ENCODE measurements at regions not wholly inside any gene's neighbourhood (a gene's known extent, or its start where the extent isn't known, plus 50 kb on each side); places are given as distances from the start of the nearest gene placed in this dataset.

DNA sequence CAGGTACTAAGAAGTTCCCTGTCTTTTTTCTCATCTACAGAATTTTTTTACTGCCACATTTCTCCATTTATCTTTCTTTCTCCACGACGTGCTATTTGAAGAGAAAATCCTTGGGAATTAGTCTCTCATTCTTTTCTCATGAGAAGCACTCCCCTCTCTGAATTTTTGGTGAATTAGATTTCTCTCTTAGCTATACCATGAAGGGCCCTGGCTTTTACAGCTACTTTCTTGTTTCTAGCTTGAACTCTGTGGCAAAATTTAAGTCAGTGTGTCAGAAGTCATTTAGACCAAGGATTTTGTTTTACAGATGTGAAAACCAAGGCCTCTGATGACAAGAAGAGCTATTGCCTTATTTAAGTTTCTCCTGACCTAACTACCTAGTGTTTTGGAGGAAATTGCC, 213.1 kb downstream of the AEBP2 start (continued):
- TF ChIP-seq, protein P1, sequence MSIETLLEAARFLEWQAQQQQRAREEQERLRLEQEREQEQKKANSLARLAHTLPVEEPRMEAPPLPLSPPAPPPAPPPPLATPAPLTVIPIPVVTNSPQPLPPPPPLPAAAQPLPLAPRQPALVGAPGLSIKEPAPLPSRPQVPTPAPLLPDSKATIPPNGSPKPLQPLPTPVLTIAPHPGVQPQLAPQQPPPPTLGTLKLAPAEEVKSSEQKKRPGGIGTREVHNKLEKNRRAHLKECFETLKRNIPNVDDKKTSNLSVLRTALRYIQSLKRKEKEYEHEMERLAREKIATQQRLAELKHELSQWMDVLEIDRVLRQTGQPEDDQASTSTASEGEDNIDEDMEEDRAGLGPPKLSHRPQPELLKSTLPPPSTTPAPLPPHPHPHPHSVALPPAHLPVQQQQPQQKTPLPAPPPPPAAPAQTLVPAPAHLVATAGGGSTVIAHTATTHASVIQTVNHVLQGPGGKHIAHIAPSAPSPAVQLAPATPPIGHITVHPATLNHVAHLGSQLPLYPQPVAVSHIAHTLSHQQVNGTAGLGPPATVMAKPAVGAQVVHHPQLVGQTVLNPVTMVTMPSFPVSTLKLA (conservative IDR thresholded peaks at IDR 0.05), result no peak
- TF ChIP-seq, protein P2, sequence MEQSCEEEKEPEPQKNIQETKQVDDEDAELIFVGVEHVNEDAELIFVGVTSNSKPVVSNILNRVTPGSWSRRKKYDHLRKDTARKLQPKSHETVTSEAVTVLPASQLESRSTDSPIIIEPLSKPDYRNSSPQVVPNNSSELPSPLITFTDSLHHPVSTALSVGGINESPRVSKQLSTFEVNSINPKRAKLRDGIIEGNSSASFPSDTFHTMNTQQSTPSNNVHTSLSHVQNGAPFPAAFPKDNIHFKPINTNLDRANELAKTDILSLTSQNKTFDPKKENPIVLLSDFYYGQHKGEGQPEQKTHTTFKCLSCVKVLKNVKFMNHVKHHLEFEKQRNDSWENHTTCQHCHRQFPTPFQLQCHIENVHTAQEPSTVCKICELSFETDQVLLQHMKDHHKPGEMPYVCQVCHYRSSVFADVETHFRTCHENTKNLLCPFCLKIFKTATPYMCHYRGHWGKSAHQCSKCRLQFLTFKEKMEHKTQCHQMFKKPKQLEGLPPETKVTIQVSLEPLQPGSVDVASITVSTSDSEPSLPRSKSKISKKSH (CRISPR knock-in tag; IDR thresholded peaks at IDR 0.05), result no peak
- no peak for TF ChIP-seq MECOM (CRISPR knock-in tag; IDR thresholded peaks at IDR 0.05)
- no peak for TF ChIP-seq RHOXF2B (CRISPR knock-in tag; conservative IDR thresholded peaks at IDR 0.05)
- TF ChIP-seq FOXK1 (CRISPR knock-in tag; IDR thresholded peaks at IDR 0.05; ENCODE audit: borderline replicate concordance), result no peak
- no peak for TF ChIP-seq HNRNPLL (IDR thresholded peaks at IDR 0.05; ENCODE audit: low read depth, low read length, poor library complexity, severe bottlenecking)
- no peak for TF ChIP-seq SP1 (CRISPR knock-in tag; IDR thresholded peaks at IDR 0.05)
- TF ChIP-seq MIER1 (IDR thresholded peaks at IDR 0.05; ENCODE audit: low read depth), result no peak
- TF ChIP-seq, protein P3, sequence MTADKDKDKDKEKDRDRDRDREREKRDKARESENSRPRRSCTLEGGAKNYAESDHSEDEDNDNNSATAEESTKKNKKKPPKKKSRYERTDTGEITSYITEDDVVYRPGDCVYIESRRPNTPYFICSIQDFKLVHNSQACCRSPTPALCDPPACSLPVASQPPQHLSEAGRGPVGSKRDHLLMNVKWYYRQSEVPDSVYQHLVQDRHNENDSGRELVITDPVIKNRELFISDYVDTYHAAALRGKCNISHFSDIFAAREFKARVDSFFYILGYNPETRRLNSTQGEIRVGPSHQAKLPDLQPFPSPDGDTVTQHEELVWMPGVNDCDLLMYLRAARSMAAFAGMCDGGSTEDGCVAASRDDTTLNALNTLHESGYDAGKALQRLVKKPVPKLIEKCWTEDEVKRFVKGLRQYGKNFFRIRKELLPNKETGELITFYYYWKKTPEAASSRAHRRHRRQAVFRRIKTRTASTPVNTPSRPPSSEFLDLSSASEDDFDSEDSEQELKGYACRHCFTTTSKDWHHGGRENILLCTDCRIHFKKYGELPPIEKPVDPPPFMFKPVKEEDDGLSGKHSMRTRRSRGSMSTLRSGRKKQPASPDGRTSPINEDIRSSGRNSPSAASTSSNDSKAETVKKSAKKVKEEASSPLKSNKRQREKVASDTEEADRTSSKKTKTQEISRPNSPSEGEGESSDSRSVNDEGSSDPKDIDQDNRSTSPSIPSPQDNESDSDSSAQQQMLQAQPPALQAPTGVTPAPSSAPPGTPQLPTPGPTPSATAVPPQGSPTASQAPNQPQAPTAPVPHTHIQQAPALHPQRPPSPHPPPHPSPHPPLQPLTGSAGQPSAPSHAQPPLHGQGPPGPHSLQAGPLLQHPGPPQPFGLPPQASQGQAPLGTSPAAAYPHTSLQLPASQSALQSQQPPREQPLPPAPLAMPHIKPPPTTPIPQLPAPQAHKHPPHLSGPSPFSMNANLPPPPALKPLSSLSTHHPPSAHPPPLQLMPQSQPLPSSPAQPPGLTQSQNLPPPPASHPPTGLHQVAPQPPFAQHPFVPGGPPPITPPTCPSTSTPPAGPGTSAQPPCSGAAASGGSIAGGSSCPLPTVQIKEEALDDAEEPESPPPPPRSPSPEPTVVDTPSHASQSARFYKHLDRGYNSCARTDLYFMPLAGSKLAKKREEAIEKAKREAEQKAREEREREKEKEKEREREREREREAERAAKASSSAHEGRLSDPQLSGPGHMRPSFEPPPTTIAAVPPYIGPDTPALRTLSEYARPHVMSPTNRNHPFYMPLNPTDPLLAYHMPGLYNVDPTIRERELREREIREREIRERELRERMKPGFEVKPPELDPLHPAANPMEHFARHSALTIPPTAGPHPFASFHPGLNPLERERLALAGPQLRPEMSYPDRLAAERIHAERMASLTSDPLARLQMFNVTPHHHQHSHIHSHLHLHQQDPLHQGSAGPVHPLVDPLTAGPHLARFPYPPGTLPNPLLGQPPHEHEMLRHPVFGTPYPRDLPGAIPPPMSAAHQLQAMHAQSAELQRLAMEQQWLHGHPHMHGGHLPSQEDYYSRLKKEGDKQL (CRISPR knock-in tag; IDR thresholded peaks at IDR 0.05; ENCODE audit: borderline replicate concordance), result no peak
- no peak for TF ChIP-seq MTF1 (CRISPR knock-in tag; IDR thresholded peaks at IDR 0.05; ENCODE audit: borderline replicate concordance)

Measured in K562 (cell line).